Activated T-helper 2 cell treated with anti-CD3 and anti-CD28 coated beads, Interferon-gamma antibody, Interleukin-2, Interleukin-4, amounts not matched to agents 10 μg/mL and 5 μg/mL and 100 μg/mL, durations not matched to agents 14 hours and 24 hours and 36 hours (primary cell): ENCODE measurements at regions not wholly inside any gene's neighbourhood (a gene's known extent, or its start where the extent isn't known, plus 50 kb on each side); places are given as distances from the start of the nearest gene placed in this dataset.

Experiments used
- DNase-seq: peaks from one replicate; pipeline ENCODE4 v3.0.0; 2021; ENCODE audit warnings: low spot score
- H3K27ac Mint-ChIP-seq: one replicate; pipeline ENCODE4 v1.8.0; 2021; ENCODE audit warnings: mixed read lengths
- H3K27me3 Mint-ChIP-seq: one replicate; pipeline ENCODE4 v1.8.0; 2021; ENCODE audit warnings: low read depth, mixed read lengths
- H3K36me3 Mint-ChIP-seq: one replicate; pipeline ENCODE4 v1.8.0; 2021; ENCODE audit warnings: low read depth, mixed read lengths
- H3K4me1 Mint-ChIP-seq: one replicate; pipeline ENCODE4 v1.8.0; 2021; ENCODE audit warnings: low read depth, mixed read lengths
- H3K4me3 Mint-ChIP-seq: one replicate; pipeline ENCODE4 v1.8.0; 2021; ENCODE audit warnings: low read depth, mild to moderate bottlenecking, moderate library complexity, mixed read lengths
- H3K9me3 Mint-ChIP-seq: one replicate; pipeline ENCODE4 v1.8.0; 2021; ENCODE audit warnings: mixed read lengths
- intact Hi-C: fragments of 100-400 bp; cut with micrococcal nuclease; formaldehyde crosslinking; loops from one replicate; pipeline ENCODE4 v1.15.1; 2023

- Mint-ChIP-seq H3K4me3 (no peak overlapping the region), H3K9me3 (peaks cover 29% of the 10 kb centered on the region), H3K36me3 (no peaks in the 10 kb centered on the region), H3K27me3 (no peaks in the 10 kb centered on the region), H3K27ac (no peak overlapping the region), H3K4me1 (no peaks in the 10 kb centered on the region)
- intact Hi-C loops: no loop called here
- DNase-seq: no peak
Measured at GRCh38 chr7:53252539-53252938, 217.1 kb downstream of the POM121L12 start.

- intact Hi-C loops: no loop called here
- Mint-ChIP-seq H3K9me3 (peaks cover 64% of the 10 kb centered on the region), H3K27ac (no peak overlapping the region), H3K36me3 (no peaks in the 10 kb centered on the region), H3K4me1 (no peaks in the 10 kb centered on the region), H3K4me3 (no peak overlapping the region), H3K27me3 (no peaks in the 10 kb centered on the region)
- no peak for DNase-seq
Measured at GRCh38 chr7:53272081-53272480, 236.6 kb downstream of the POM121L12 start.

GRCh38 chr7:53281312-53281711 is 245.9 kb downstream of the POM121L12 start:
- DNase-seq: no peak
- Mint-ChIP-seq H3K4me1 (no peaks in the 10 kb centered on the region), H3K9me3 (peaks cover 39% of the 10 kb centered on the region), H3K27me3 (no peaks in the 10 kb centered on the region), H3K27ac (no peak overlapping the region), H3K4me3 (no peak overlapping the region), H3K36me3 (no peaks in the 10 kb centered on the region)
- intact Hi-C loops: no loop called here

- Mint-ChIP-seq H3K27me3 (no peaks in the 10 kb centered on the region), H3K36me3 (no peaks in the 10 kb centered on the region), H3K4me1 (no peaks in the 10 kb centered on the region), H3K4me3 (no peak overlapping the region), H3K9me3 (peaks cover 56% of the 10 kb centered on the region), H3K27ac (no peak overlapping the region)
- intact Hi-C loops: no loop called here
- no peak for DNase-seq
Measured at GRCh38 chr7:53292341-53292740, 256.9 kb downstream of the POM121L12 start.

- DNase-seq: no peak
- intact Hi-C loops: no loop called here
- H3K9me3 Mint-ChIP-seq: peaks cover 57% of the 10 kb centered on the region
Measured at GRCh38 chr7:53302496-53303246, 267.2 kb downstream of the POM121L12 start.

GRCh38 chr7:53303781-53304180 is 268.3 kb downstream of the POM121L12 start:
- no peak overlapping the region for H3K27ac Mint-ChIP-seq
- no peaks in the 10 kb centered on the region for H3K36me3 Mint-ChIP-seq
- no peak for DNase-seq
- H3K27me3 Mint-ChIP-seq: no peaks in the 10 kb centered on the region
- peaks cover 60% of the 10 kb centered on the region for H3K9me3 Mint-ChIP-seq
- no peaks in the 10 kb centered on the region for H3K4me1 Mint-ChIP-seq
- intact Hi-C loops: no loop called here
- no peak overlapping the region for H3K4me3 Mint-ChIP-seq

More at GRCh38 chr7:53302496-53303246, 267.2 kb downstream of the POM121L12 start:
- Mint-ChIP-seq H3K27me3 (no peaks in the 10 kb centered on the region), H3K4me3 (no peak overlapping the region), H3K36me3 (no peaks in the 10 kb centered on the region), H3K4me1 (no peaks in the 10 kb centered on the region), H3K27ac (no peak overlapping the region)

GRCh38 chr7:53306846-53307245 is 271.4 kb downstream of the POM121L12 start:
- Mint-ChIP-seq H3K27ac (no peak overlapping the region), H3K27me3 (no peaks in the 10 kb centered on the region), H3K4me3 (no peak overlapping the region), H3K36me3 (no peaks in the 10 kb centered on the region), H3K9me3 (peaks cover 81% of the 10 kb centered on the region), H3K4me1 (no peaks in the 10 kb centered on the region)
- no peak for DNase-seq
- intact Hi-C loops: no loop called here

GRCh38 chr7:53311205-53311604 is 275.8 kb downstream of the POM121L12 start:
- no peak overlapping the region for H3K27ac Mint-ChIP-seq
- H3K9me3 Mint-ChIP-seq: peaks cover 61% of the 10 kb centered on the region
- DNase-seq: no peak
- H3K4me1 Mint-ChIP-seq: no peaks in the 10 kb centered on the region
- intact Hi-C loops: no loop called here
- H3K4me3 Mint-ChIP-seq: no peak overlapping the region
- no peaks in the 10 kb centered on the region for H3K36me3 Mint-ChIP-seq
- H3K27me3 Mint-ChIP-seq: no peaks in the 10 kb centered on the region

GRCh38 chr7:53315981-53316380 is 280.5 kb downstream of the POM121L12 start:
- Mint-ChIP-seq H3K9me3 (peaks cover 47% of the 10 kb centered on the region), H3K36me3 (no peaks in the 10 kb centered on the region), H3K27ac (no peak overlapping the region), H3K4me1 (no peaks in the 10 kb centered on the region), H3K27me3 (no peaks in the 10 kb centered on the region), H3K4me3 (no peak overlapping the region)
- no peak for DNase-seq
- intact Hi-C loops: no loop called here

- peaks cover 50% of the 10 kb centered on the region for H3K9me3 Mint-ChIP-seq
- no peaks in the 10 kb centered on the region for H3K4me1 Mint-ChIP-seq
- no peaks in the 10 kb centered on the region for H3K36me3 Mint-ChIP-seq
- H3K27me3 Mint-ChIP-seq: no peaks in the 10 kb centered on the region
- intact Hi-C loops: no loop called here
- H3K4me3 Mint-ChIP-seq: no peak overlapping the region
- DNase-seq: no peak
- no peak overlapping the region for H3K27ac Mint-ChIP-seq
Measured at GRCh38 chr7:53318566-53318965, 283.1 kb downstream of the POM121L12 start.

GRCh38 chr7:53325061-53325460 is 289.6 kb downstream of the POM121L12 start:
- Mint-ChIP-seq H3K4me3 (no peak overlapping the region), H3K27ac (no peak overlapping the region), H3K4me1 (no peaks in the 10 kb centered on the region), H3K9me3 (peaks cover 33% of the 10 kb centered on the region), H3K27me3 (no peaks in the 10 kb centered on the region), H3K36me3 (no peaks in the 10 kb centered on the region)
- no peak for DNase-seq
- intact Hi-C loops: no loop called here

- Mint-ChIP-seq H3K4me3 (no peak overlapping the region), H3K36me3 (no peaks in the 10 kb centered on the region), H3K27ac (no peak overlapping the region), H3K9me3 (peaks cover 35% of the 10 kb centered on the region), H3K27me3 (no peaks in the 10 kb centered on the region), H3K4me1 (no peaks in the 10 kb centered on the region)
- intact Hi-C loops: no loop called here
- no peak for DNase-seq
Measured at GRCh38 chr7:53326634-53327033, 291.2 kb downstream of the POM121L12 start.

- no peak for DNase-seq
- Mint-ChIP-seq H3K27me3 (no peaks in the 10 kb centered on the region), H3K4me1 (no peaks in the 10 kb centered on the region), H3K27ac (no peak overlapping the region), H3K36me3 (no peaks in the 10 kb centered on the region), H3K4me3 (no peak overlapping the region), H3K9me3 (peaks cover 35% of the 10 kb centered on the region)
- intact Hi-C loops: no loop called here
Measured at GRCh38 chr7:53336105-53336668, 300.8 kb downstream of the POM121L12 start.
